Right renal pelvis (tissue), 4 donors: ENCODE measurements at regions not wholly inside any gene's neighbourhood (a gene's known extent, or its start where the extent isn't known, plus 50 kb on each side); places are given as distances from the start of the nearest gene placed in this dataset.

ENCODE experiments used
- DNase-seq, 4 donors: peaks; one replicate each; pipeline ENCODE4 v3.0.0-alpha.2; 2013; ENCODE audit warnings: low read depth in 4 of 4, low spot score in 3 of 4, missing footprints in 1 of 4

DNA sequence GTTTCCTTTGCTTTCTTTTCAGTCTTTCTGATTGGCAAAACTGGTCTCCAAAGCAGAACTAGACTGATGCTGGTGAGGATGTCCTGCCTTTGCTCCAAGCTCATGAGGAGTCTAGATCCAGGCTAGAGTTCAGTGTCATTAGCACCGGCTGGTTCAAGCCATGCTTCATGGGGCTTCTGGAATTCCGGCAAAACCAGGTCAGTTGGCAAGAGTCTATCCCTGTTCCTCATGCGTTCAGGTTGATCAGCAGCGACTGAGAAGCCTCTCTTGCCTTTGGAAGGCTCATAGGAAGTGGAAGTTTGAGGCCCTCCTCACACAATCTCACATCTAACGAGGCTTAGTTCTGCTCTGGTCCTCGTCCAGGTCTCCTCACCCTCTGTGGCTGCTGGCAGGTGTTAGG is 194.3 kb downstream of the HS3ST3A1 start:
- DNase-seq, result no peak

DNA sequence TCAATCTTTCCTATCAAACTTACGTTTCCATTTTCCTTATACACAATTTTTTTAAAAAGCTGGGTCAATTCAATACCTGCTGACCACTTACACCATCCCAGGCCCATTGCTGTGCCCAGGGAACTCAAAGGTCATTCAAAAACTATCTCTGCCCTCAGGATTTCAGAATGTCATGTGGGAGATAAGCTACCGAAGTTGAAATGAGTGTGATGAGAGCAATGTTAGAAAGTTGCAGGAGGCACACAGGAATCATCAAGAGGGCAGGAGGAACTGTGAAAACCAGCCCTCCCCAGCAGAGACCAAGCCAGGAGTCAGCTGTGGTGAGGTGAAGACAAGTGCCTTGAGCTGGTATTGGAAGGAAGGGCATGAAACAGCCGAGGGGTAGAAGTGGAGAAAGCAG is 195.9 kb downstream of the HS3ST3A1 start:
- no peak for DNase-seq

DNA sequence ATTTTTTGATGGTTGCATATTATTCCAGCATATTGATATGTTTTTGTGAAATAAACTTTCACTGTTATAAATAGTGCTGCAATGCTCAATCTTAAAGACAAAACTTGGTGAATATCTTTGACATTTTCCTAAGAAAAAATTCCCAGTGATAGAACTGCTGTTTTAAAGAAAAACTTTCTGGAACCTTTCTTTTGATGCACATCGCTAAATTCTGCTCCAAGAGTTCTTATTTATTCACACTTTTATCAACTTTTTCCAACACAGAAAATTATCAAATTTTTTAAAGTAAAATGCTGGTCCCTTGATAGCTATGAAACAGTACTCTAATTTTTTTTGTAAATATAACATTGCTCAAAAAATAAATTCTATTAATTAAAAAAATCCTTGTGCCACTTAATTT is 196.6 kb downstream of the HS3ST3A1 start:
- no peak for DNase-seq

DNA sequence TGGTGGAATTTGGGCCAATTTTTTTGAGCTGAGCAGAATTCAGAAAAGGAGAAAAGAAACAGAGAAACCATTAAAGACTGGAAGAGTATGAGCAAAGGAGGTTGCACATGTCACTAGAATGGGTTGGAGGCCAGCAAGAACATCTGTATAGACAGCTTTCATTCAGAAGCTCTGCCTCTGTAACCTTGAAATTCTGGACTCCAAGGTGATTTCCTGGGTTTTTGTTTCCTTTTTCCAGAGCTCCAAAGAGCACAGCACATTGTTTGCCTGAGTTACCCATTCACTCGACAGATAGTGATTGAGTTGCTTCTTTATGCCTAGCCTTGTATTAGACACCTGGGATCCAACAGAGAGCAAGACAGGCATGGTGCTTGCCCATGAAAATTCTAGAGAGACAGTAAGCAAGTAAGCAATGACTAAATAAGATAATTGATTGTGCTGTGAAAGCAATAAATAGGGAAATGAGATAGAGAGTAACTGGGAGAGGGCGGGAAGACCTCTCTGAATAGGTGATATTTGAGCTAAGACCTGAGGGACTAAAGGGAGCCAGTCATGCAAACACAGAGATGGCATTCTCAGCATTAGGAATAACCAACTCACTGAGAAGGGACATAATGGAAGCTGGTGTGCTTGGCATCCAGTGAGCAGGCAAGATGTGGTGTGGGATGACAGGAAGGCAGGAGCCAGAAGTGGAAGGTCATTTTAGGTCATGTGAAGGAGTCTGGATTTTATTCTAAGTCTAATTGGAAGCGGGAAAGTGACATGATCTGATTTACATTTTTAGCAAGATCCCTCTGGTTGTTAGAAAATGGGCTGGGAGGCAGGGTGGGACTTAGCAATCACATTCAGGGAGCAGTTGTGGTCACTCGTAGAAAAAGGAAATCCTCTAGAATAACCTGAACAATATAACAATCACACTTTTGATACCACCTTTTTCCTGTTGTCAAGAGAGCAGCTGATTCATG is 197.5 kb downstream of the HS3ST3A1 start:
- no peak for DNase-seq

DNA sequence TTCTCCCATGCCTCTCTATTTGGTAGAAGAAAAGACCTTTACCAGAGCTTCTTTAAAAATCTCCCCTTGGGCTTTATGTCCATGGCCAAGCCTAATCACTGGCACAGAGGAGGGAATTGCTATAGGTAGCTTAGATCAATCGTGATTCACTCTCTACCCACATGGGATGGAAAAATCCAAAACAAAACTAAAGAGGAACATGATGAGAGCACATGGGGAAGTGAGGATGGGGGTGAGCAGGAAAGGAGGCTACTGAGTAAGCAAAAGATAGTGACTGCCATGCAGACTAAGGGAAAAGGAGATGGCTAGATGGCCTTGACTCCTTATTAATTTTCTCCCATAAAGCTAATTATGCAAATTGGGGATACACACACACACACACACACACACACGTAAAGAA is 201.2 kb downstream of the HS3ST3A1 start:
- no peak for DNase-seq

DNA sequence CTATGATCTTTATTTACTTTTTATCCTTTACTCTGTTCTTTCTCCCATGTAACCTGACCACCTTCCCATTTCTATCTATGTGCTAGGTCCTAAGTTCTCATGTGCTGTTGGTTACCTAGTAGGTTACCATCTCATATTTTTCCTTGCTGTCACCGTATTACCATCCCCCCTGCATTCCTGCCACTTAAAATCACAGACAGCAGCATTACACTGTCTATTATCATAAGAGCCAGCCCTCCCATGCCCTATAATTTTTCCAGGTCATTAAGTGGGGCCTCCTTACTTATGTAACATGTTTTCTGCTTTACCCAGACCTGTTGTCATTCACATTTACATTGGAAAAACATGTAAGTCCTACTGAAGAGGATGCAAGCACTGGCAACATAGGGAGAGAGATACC is 202.9 kb downstream of the HS3ST3A1 start:
- DNase-seq, result no peak

DNA sequence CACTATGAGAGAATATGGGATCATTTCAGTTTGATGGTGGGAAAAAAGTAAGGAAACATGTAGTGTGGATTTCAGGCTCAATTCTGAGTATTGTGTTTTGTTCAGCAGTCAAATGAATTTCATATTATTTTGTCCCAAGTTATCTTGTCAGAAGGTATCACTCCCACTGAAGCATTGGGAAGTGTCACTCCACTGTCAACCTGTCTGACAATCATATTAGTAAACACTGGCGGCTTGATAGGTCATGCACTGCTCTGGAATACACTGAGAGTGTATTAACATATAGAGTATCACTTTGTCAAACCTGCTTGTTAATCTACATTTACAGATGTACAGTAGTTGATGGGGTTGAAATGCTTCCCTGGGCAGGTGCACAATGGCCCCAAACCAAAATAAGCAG is 203.6 kb downstream of the HS3ST3A1 start:
- DNase-seq, result no peak

DNA sequence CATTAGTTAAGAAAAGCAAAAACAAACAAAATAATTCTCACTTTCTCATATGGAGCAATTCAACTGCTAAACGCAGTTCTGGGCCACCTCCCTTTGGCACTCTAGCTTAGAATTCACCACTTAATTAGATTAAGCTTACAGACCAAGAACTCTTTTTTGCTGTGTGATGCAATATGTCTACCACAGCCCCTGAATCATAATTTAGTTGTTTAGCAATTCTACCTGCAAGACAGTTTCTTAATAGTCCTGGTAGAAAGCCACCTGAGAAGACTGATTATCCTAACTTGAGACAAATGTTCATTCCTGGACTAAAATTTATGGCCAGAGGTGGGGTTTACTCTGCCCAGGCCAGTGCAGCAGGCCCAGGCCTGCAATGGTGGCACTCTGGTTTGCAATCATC is 205.9 kb downstream of the HS3ST3A1 start:
- no peak for DNase-seq

DNA sequence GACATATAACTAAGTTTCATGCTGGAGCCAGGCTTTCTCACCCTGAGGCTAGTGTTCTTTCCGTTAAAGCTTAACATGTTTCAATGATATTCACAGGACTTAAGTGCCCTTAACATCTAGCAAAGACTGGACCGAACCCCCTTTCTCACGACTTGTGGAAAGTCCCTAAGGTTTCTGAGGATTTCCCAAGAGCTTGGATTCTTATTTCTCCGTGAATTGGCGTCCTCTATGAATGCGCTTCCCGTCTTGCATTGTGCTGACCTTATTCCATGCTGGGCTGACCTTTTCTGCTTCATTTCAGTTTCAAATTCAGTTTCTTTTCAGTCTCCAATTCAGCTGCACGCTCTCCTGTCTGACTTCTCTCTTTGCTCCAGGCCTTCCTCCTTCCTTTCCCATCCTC is 206.4 kb downstream of the HS3ST3A1 start:
- DNase-seq, result no peak

DNA sequence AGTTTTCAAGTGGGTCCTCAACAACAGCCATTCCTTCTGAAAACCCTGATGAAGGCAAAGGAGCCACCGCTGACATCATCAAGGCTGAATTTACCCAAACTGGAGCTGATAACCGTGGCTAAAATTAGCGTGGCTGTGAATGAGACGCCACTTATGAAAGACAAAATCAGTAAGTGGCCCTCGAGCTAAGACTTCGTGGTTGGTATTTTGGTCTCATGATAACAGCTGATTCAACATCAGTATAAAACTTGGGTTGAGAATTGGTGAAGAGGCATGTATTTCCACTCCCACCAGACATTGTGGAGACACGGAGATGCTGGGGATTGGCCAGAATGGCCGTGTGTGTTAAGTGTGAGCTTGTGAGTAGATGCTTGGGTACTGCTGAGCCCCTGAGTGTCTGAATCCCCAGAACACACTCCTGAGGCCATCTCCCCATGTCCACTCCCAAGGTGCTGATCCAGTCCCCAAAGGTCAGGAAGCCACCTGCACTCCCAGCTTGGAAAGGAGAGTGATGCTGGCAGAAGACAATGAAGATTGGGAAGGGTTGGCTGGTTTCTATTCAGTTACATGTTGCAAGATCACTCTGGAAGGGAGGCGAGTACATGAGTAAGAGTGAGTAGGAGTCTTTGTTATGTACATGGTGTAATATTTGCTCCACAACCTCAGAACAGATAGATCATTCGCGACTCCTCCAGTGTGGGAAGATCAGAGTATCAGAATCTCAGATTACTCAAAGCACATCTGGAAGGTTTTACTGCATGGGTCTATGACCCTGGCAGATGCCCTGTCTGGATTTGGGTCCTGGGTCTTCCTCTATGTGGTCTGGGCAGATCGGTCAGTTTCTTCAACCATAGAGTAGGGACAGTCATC is 207.7 kb downstream of the HS3ST3A1 start:
- DNase-seq, result no peak

DNA sequence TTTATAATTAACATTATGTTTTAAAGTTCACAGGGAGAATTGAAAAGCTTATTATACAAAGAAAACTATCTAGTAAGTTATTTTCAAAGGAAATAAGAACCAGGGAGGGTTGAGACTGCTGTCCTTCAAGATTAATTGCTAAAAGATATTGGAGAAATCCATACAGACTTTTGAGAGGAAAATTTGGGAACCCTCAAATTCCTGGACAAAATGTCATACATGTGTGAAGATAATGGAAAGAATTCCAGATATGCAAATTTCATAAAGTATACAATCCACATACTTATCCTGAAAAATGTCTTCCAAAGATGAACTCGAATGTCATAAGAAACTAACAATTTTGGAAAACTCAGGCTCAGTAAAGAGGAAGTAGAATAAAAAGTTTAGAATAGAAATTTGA is 213.8 kb downstream of the HS3ST3A1 start:
- DNase-seq, result no peak

DNA sequence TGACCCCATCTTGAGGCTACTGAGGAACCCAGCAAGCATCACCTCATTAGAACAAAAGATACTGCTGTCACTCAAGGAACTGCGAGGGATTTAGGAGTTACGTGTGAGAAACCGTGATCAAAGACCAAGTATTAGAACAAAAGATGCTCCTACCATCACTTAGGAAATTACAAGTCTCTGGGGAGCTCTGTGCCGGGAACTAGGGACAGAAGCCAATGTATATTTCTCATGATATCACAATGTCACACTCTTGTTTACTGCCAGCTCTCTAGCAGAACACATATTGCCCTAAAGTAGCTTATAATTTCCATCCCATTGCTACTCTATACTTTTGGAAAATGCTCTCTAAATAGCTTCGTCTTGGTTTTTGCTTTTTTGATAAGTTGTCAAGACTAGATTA is 214.5 kb downstream of the HS3ST3A1 start:
- DNase-seq, result no peak

DNA sequence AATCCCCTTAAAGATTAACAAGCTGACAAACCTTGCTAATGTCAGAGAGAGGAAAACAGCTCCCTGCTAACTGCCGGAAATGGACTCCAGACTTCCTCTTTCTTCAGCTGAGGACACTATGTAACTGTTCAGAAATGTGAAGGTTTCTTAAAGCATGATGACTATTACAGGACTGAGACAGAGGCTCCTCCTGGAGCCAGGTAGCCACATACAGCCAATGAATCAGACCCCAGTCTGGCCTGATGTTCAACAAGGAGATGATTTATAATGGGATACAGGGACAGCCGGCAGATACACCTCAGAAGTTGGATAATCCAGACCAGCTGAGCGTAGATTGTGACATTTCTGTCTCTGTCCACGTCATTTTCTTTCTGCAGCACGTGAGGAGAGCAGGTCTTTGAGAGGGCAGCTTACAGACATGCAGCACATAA is 216.2 kb downstream of the HS3ST3A1 start:
- DNase-seq, result no peak

DNA sequence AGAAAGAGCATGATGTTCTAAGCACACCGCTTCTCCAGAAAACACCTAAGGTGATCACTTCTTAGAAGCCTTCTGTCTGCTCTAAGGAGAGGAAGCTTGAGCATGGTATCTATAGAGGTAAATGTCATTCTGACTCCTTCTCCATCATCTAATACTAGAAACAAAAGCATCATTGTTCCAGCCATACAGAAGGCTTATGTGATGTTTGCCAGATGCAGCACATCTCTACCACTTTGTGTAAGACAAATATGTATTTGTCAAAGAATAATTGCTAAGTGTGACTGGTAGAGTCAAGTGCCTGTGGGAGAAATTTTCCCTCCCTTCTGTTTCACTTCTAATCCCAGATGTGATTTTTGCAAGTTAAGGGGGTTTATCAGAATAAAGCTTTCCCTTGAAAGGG is 217.1 kb downstream of the HS3ST3A1 start:
- DNase-seq, result no peak

DNA sequence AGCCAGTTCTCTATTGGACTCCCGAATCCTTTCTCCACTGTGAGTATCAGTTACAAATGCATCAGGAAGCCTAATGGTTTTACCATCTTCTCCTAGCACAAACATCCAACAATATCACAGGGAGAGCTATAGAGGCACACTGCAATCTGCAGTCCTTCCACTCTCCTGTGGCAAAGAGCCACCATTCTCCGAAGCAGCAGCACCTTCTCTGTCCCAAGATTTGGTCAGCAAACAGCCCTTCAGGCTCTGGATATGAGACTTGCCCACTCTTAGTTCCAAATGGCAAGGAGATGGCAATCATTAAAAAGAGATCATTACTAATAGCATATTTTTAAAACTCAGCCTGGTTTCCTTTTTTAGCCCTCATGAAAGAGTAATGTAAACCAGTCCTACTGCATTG is 223.4 kb downstream of the HS3ST3A1 start:
- no peak for DNase-seq

DNA sequence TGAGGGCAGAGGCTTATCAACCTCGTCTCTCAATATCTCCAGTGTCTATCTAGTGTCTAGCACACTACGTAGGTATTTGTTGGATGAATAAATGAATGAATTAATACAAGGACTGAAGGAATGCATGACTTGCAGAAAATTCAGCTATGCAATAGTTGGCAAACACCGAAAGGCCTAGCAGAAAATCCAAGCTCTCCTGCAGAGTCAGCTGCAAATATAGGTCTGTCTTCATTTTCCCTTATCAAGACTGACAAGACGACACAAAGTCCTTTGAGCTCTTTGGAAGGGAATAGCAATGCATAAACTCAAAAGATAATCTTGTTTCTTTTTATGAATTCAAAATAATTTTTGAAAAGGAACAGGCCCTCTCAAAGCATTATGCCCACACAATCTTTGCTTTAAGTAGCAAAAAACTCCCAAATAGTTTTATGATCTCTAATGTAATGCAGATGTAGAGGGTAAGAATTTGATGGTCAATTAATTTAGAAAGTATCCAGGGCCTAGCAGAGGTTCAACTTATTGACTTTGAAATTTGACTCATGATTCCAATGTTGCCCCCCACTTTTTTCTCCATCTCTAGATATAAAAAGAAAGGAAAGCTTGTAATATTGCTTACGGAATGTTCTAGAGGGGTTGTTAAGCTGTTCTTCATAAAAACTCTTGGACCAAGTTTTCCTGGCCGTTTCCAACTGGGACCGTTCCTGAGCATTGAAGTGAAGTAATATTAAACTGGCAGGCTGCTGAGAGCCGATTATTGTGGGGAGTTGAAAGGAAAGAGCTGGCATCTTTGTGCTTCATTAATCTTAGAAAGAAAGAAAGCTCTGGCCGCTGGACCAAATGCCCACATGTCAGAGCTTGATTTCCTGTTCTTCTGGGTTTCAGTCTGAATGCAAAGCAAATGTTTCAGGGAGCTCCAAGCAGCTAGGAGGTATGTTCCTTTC is 227.3 kb downstream of the HS3ST3A1 start:
- DNase-seq, result no peak

DNA sequence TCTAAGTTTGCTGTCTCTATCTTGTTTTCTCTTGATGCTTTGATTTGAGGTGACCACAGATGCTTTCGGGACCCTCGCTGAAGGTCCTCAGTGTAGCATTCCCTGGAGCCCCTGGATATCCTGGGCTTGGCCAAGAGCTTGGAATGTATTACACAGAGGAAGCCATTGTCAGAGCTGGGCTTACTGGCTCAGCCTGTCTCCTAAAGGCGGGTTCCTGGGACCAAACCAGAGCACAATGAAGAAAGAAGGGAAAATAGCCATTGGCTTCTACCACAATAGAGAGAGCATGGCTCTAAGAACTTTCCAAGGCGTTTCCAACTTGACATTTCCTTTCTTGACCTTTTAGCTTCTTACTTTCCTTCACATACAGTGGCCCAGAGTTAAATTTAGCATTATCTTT is 229.3 kb downstream of the HS3ST3A1 start:
- DNase-seq, result no peak

DNA sequence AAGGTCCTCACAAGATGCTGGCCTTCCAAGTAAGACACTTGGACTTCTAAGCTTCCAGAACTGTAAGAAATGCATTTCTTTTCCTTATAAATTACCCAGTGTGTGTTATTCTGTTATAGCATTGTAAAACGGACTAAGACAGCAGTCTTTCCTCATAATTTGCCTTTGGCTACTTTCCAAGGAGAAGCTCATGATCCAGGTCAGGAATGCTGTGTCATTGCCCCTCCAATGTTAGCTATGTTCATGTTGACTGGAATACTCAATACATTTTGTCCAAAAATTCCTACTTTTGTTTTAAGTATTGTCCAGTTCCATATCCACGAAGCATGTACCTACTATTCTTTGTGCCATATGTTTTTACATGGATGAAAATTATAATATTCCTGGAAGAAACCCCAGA is 234.6 kb downstream of the HS3ST3A1 start:
- no peak for DNase-seq

DNA sequence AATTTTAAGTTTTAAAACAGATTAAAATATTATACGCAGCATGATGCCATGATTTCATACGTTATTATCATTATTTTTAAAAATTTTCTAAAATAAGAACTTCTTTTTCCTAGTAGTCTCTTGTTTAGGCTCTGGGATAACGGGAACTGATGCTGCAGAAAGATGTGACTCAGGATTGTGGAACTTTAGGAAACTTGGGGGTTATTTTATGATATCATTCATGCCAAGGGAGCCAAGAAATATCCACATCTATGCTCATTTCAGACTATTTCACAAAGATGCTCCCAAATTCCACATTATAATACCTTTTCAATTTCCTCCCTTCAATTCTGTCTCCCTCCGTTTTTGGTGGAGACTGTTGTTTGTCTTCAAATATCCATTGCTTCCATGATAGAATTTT is 236.4 kb downstream of the HS3ST3A1 start:
- no peak for DNase-seq

DNA sequence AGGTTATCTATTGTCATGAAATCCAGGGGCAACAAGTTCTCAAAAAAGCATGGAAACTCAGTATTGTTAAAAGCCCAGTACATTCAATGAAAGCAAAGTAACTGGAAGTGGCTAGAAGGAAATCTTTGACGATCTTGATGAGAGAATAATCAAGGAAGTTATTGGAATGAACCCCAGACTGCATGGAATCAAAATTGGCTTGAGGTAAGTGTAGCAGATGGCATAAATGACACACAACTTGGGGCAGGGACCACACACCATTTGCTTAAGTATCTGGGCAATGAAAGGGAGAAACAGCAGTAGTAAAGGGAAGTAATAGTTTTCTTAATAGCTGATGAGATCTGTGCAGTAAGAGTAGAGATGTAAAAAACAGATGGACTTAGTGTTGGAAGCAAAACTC is 238.0 kb downstream of the HS3ST3A1 start:
- DNase-seq, result no peak
